GM12873 (cell line): ENCODE measurements at regions not wholly inside any gene's neighbourhood (a gene's known extent, or its start where the extent isn't known, plus 50 kb on each side); places are given as distances from the start of the nearest gene placed in this dataset.

ENCODE experiments used
- CTCF ChIP-seq: IDR thresholded peaks from 2 replicates; pipeline ENCODE4 v1.5.1; 2012; ENCODE audit warnings: low read depth, mild to moderate bottlenecking, moderate library complexity, low read length, control low read depth; ENCODE audit not compliant: insufficient read depth; ENCODE audit errors: missing control alignments

- TF ChIP-seq CTCF: no peak
Measured at GRCh38 chr11:87518266-87518665, 480.5 kb downstream of the TMEM135 start.

DNA sequence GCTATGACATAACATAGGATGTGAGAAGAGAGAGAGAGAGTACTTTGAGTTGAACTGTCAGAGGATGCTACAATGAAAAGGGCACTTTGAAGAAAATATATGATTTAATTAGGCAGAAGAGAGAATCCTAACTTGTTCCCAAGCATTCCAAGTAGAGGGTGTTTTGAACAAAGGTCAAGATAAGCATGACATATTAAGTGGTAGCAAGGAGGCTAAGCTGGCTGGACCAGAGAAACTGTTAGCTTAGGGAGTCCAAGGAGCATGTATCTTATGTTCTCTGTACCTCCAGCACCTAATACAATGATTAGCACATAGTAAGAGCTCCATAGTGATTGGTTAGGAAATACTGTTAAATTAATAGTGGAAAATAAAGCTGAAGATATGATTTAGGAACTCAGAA lies 479.6 kb downstream of the TMEM135 start:
- TF ChIP-seq CTCF: no peak

GRCh38 chr11:87501388-87501787 lies 463.7 kb downstream of the TMEM135 start:
- no peak for TF ChIP-seq CTCF

GRCh38 chr11:87493516-87493915 lies 455.8 kb downstream of the TMEM135 start:
- TF ChIP-seq CTCF: no peak

GRCh38 chr11:87491381-87491780 lies 453.6 kb downstream of the TMEM135 start:
- TF ChIP-seq CTCF: no peak

DNA sequence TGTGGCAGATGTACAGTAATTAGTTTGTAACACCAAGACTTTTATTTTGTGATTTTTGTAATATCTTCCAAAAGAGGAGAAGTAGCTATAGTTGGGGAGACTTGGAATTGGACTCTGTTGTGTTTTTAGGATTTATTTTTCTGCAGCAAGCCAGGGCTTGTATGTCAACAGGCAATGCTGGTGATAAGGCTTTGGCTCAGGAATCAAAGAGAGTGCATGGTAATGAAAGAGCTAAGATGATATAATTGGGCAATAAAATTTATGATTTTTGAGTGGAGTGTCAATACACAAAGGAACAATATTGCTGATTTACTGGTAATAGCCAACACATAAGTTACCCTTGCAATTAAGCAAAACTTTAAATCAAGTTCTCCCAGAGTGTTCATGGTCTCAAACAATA lies 452.9 kb downstream of the TMEM135 start:
- no peak for TF ChIP-seq CTCF

GRCh38 chr11:87484566-87484965 lies 446.8 kb downstream of the TMEM135 start:
- no peak for TF ChIP-seq CTCF
